ENCODE measurements at regions not wholly inside any gene's neighbourhood (a gene's known extent, or its start where the extent isn't known, plus 50 kb on each side); places are given as distances from the start of the nearest gene placed in this dataset.

- in situ Hi-C loops (cut with HindIII; ENCODE audit: low pct_unique_long_range_greater_than_20kb, low sequenced_read_pairs): no loop called here
- CTCF ChIA-PET: no interaction called here
- POLR2A ChIA-PET: no interaction called here
Measured at GRCh38 chr5:124956471-124957029, 210.1 kb upstream of the ZNF608 start.

GRCh38 chr5:124957063-124957462 lies 210.6 kb upstream of the ZNF608 start:
- no peak for ATAC-seq
- Histone ChIP-seq H3K4me3 (ENCODE audit: low read depth in 2 of 2, low read length in 2 of 2) (no peak overlapping the region), H3K36me3 (ENCODE audit: control insufficient read depth, insufficient read depth, low read length) (no peaks in the 10 kb centered on the region), H3K4me1 (ENCODE audit: control insufficient read depth, insufficient read depth, low read length) (no peaks in the 10 kb centered on the region), H3K27ac (ENCODE audit: low read length) (no peak overlapping the region), H3K27me3 (ENCODE audit: control insufficient read depth, insufficient read depth, low read length) (no peaks in the 10 kb centered on the region), H3K9me3 (ENCODE audit: control insufficient read depth, insufficient read depth, low read depth, low read length) (no peaks in the 10 kb centered on the region)
- intact Hi-C loops (cut with micrococcal nuclease; ENCODE audit: unreplicated experiment) (no loop called here), in situ Hi-C loops (cut with HindIII; ENCODE audit: low pct_unique_long_range_greater_than_20kb, low sequenced_read_pairs) (no loop called here)
- ChIA-PET CTCF (no interaction called here), POLR2A (no interaction called here)
- no peak for TF ChIP-seq SIN3A (IDR thresholded peaks at IDR 0.05; ENCODE audit: borderline replicate concordance, insufficient read depth, low read depth, low read length)
- TF ChIP-seq REST (IDR thresholded peaks at IDR 0.05; ENCODE audit: insufficient read depth in 1 of 2, low read depth in 2 of 2, low read length in 1 of 2): no peak
- TF ChIP-seq CTCF (IDR thresholded peaks at IDR 0.05): no peak
- TF ChIP-seq TCF7L2 (IDR thresholded peaks at IDR 0.05; ENCODE audit: low read depth, low read length): no peak
- no TSS peak for BruUV-seq (replicated peaks)
- no peak for DNase-seq (ENCODE audit: low read depth, low spot score)

More at GRCh38 chr5:124956471-124957029, 210.1 kb upstream of the ZNF608 start:
- H3K36me3 ChIP-seq (ENCODE audit: control insufficient read depth, insufficient read depth, low read length): no peaks in the 10 kb centered on the region
- no peak for ATAC-seq
- no peak overlapping the region for H3K27ac ChIP-seq (ENCODE audit: low read length)
- BruUV-seq (replicated peaks): no TSS peak
- intact Hi-C loops (cut with micrococcal nuclease; ENCODE audit: unreplicated experiment): no loop called here
- H3K27me3 ChIP-seq (ENCODE audit: control insufficient read depth, insufficient read depth, low read length): no peaks in the 10 kb centered on the region
- H3K4me3 ChIP-seq (ENCODE audit: low read depth in 2 of 2, low read length in 2 of 2): no peak overlapping the region
- no peaks in the 10 kb centered on the region for H3K4me1 ChIP-seq (ENCODE audit: control insufficient read depth, insufficient read depth, low read length)
- TF ChIP-seq REST (IDR thresholded peaks at IDR 0.05; ENCODE audit: insufficient read depth in 1 of 2, low read depth in 2 of 2, low read length in 1 of 2) (no peak), POLR2AphosphoS5 (IDR thresholded peaks at IDR 0.05; ENCODE audit: low read depth, low read length) (no peak), TCF7L2 (IDR thresholded peaks at IDR 0.05; ENCODE audit: low read depth, low read length) (no peak), CTCF (IDR thresholded peaks at IDR 0.05) (no peak), SIN3A (IDR thresholded peaks at IDR 0.05; ENCODE audit: borderline replicate concordance, insufficient read depth, low read depth, low read length) (no peak)
- H3K9me3 ChIP-seq (ENCODE audit: control insufficient read depth, insufficient read depth, low read depth, low read length): no peaks in the 10 kb centered on the region
- DNase-seq (ENCODE audit: low read depth, low spot score): no peak
